Hematopoietic multipotent progenitor cell treated with erythropoietin and hydrocortisone succinate and interleukin-3 and kit ligand, for 15 days (in vitro differentiated cells): ENCODE measurements at regions not wholly inside any gene's neighbourhood (a gene's known extent, or its start where the extent isn't known, plus 50 kb on each side); places are given as distances from the start of the nearest gene placed in this dataset.

Source experiments
- DNase-seq: peaks from one replicate; pipeline ENCODE4 v3.0.0-alpha.2; 2015; ENCODE audit warnings: low spot score

GRCh38 chr2:41066168-41066567 lies 614.3 kb upstream of the SLC8A1 start:
- no peak for DNase-seq

DNA sequence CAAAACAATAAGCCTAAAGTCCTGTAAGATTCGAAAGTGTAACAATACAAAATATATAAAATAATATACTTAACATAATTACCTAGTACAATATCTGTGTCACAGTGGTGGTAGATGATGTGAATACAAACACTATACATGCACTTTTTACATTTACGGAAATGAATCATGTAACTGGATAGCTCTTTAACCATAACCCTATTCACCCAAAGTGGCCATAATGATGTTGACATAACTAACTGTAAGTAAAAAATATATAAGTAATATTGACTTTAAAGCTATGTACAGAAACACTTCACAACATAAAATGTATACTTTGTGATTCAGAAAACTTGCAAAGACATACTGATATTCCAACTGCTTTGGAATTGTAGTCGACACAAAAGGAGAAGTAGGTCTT lies 616.9 kb upstream of the SLC8A1 start:
- no peak for DNase-seq

- DNase-seq = no peak
Observed at GRCh38 chr2:41078341-41078740, 626.5 kb upstream of the SLC8A1 start.

- DNase-seq = no peak
Observed at GRCh38 chr2:41079011-41079410, 627.1 kb upstream of the SLC8A1 start.

DNA sequence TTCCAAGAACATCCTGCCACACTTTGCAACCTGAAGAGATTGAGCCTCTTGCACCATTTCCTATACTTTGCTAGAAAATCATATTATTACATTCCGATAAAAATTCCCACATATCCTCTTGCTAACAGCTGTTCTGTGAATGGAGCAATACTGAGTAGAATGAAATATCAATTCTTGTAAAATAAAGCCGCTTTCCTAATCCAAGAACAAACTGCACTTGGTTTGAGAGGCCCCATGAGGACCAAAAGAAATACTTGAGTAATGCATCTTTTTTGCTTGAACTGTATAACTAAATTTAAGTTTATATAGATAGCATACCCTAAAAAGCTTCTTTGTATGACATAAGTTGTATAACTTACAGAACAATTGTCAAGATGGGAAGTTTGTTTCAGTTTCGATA lies 632.4 kb upstream of the SLC8A1 start:
- DNase-seq = no peak

DNA sequence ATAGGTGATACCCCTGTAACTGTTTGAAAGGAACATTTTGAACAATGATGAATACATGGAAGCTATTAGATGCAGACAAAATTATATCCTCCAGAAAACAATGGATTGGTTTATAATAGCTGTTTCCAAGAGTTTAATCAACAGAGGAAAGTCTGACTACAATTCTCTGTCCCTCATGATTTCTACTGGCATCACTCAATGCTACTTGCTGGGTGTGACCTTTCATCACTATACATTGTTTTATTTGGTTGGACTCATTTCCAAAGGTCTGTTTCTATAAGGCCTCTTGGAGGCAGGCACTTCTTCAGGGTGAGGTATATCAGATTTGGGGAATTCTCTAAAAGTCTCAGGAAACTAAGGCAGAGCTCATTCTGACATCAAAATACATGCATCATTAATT lies 636.1 kb upstream of the SLC8A1 start:
- DNase-seq = no peak

- no peak for DNase-seq
Observed at GRCh38 chr2:41101281-41101680, 649.4 kb upstream of the SLC8A1 start.

GRCh38 chr2:41109744-41110143 lies 657.9 kb upstream of the SLC8A1 start:
- no peak for DNase-seq

GRCh38 chr2:41111836-41112627 lies 660.1 kb upstream of the SLC8A1 start:
- no peak for DNase-seq

DNA sequence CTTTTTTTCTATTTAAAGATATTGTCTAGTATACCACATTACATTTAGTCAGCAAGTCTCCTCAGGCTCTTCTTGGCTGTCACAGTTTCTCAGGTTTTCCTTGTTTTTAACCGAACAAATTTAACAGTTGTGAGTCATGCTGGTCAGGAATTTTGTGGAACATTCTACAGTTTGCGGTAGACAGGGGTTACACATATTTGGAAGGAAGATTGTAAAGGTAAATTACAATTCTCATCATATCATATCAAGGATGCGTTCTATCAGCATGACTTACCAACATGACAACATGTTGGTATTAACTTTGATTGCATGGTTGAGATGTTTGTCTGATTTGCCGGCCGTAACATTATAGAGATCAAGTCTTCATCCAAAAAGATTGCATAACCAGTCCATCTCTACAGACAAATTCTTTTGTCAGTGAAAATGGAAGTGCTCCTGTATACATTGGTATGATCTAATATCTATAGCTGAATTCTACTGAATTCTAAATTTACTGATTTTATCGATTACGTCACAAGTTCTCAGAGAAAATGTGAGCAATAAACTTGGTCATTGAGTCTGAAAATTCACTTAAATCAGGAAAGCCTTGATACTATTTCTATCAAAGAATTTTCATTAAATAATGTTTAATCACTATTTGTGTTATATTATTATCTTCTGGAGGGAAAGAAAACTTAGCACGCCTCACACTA lies 664.4 kb upstream of the SLC8A1 start:
- no peak for DNase-seq

- DNase-seq = no peak
Observed at GRCh38 chr2:41119489-41119888, 667.6 kb upstream of the SLC8A1 start.

DNA sequence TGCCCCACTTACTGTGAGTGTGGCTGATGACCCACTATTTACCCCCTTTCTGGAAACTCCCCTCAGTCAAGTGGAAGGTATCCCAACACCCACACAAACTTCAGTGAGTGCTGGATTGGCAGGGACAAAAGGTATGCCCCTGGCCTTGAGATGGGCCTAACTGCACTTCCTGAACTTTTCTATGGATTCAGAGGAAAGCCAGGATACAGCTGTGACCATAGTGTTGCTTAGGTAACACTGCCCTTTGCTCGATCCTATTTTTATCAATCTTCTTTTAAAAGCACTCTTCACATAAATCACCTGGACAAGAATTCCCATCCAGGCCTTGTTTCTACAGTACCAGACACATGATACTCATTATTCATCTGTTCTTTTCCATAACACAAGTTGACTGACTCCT lies 671.5 kb upstream of the SLC8A1 start:
- DNase-seq = no peak

- DNase-seq = no peak
Observed at GRCh38 chr2:41127351-41127750, 675.5 kb upstream of the SLC8A1 start.

DNA sequence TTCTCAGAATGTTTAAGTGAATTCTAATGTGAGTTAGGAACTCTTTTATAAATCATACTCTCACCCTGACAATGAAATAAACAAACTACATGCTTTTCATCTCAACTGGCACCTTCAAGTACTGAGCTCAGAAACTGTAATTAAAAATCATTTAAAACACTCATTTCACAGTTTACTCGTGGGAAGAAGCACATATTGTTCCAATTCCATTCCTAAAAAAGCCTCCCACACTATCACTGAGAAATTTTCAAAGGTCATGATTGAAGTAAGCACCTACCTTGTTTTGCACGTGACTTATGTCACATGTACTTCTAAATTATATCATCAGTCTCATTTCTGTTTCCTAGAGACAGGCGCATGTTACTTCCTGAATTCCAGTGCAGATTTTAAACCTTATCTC lies 678.1 kb upstream of the SLC8A1 start:
- DNase-seq = no peak

- no peak for DNase-seq
Observed at GRCh38 chr2:41137031-41137430, 685.1 kb upstream of the SLC8A1 start.

DNA sequence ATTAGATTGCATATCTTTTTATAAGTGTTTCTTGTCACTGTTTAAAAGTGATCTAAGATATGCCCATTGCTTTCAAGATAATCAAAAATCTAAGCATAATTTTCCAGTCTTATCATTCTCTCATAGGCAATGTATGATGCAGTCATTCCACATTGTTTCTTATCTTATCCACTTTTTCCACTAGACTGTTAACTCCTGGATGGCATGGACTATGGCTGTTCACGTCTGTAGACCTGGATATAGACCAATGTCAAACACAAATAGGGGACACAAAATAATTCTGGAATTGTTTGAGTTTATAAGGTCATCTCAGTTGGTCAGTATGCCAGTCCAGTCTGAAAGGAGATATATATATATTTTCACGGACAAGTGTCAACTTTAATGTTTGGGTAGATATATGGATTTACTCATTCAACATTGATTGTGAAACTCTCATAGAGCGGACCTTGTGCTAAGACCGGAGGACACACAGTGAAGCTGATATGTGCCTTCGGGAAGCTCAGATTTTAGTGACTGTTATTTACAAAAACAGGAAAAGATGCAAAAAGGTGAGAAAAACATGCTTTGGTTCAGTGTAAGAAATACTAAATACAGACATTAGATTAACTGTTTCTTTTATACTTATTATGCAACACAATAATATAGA lies 689.4 kb upstream of the SLC8A1 start:
- no peak for DNase-seq

DNA sequence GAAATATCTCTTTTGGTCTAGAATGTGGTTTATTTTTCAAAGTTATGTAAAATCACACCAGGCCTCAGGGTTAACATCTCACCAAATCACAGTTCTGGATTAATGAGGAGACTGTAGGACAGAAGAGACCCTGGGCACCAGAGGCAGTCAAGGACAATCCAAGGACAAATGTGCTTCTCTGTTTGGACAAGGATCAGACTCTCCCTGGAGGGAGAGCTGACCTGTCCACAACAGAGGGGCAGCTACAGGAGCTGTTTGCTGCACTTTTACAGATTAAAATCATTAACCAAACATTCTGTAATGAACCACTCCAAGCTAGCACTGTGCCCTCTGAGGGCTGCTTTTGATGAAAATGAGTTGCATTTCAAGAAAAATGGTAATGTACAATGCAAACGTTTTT lies 690.6 kb upstream of the SLC8A1 start:
- DNase-seq = no peak

GRCh38 chr2:41145066-41145465 lies 693.2 kb upstream of the SLC8A1 start:
- DNase-seq = no peak

- DNase-seq = no peak
Observed at GRCh38 chr2:41149054-41149453, 697.2 kb upstream of the SLC8A1 start.

DNA sequence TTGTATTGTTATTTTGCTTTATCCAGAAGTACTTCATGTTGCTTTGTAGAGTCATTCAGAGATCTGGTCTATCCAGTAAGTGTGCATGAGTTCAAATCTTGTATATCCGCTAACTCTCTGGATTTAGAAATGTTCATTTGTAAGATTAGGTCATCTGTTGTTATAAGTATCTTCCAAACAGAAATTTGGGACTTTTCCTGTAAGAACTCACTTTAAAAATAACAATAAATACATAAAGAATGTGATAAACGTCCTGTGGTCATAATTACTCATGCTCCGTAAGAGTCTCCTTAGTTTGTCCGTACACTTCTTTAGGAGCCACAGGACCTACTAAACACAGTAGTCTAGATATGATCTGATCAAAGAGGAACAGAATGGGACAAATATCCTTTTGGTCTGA lies 699.9 kb upstream of the SLC8A1 start:
- DNase-seq = no peak

DNA sequence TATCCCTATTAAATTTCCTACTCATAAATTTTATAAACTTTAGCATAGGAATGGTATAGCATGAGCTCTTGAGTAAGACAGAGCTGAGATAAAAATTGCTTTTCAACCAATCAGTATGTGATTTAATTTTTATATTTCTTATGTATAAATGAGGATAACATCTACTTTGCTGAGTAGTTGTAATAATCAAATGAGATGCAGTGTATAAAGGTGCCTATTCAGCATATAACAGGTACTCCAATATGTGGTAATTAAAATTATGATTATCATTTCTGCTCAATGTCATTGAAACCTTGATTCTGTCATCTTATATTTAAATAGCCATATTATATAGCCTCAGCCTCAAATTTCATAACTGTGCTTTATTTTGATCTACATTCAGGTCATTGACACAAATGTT lies 700.4 kb upstream of the SLC8A1 start:
- DNase-seq = no peak

- no peak for DNase-seq
Observed at GRCh38 chr2:41160439-41160838, 708.5 kb upstream of the SLC8A1 start.

DNA sequence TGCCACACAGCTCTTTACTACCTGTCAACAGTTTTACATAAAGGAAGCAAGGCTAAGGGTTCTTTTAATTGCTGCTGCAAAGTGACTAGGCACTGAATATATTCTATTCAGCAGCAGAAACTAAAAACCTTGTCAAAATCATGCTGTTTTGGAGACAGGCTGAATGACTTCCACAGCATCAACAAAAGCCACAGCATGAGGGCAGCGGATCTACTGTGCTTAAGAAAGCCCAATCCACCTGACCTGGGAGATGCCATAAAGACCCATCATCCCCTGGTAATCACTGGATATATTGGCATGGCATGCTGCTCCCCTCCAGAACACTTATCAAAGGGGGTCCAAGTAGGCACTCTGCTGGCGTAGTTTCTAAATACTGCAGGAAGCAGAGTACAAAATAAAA lies 715.1 kb upstream of the SLC8A1 start:
- DNase-seq = no peak
